Liver (tissue), 8 donors: ENCODE measurements at regions not wholly inside any gene's neighbourhood (a gene's known extent, or its start where the extent isn't known, plus 50 kb on each side); places are given as distances from the start of the nearest gene placed in this dataset.

Experiments
- DNase-seq: peaks from one replicate; pipeline ENCODE4 v3.0.0-alpha.2; 2017; ENCODE audit warnings: low spot score
- H3K27ac ChIP-seq, 2 donors: one replicate each; pipeline ENCODE4 v1.7.0; 2013; ENCODE audit warnings: inconsistent platforms in 2 of 2, low read length in 2 of 2, control low read depth in 1 of 2, low read depth in 1 of 2, mild to moderate bottlenecking in 1 of 2
- H3K27me3 ChIP-seq, 4 donors: one replicate each; pipeline versions ENCODE4 v1.6.1 to v1.7.0; 2013; ENCODE audit warnings: low read length in 3 of 4, inconsistent platforms in 1 of 4, mild to moderate bottlenecking in 1 of 4, moderate library complexity in 1 of 4; ENCODE audit not compliant: control insufficient read depth in 4 of 4, insufficient read depth in 4 of 4
- H3K36me3 ChIP-seq, 4 donors: one replicate each; pipeline versions ENCODE4 v1.6.1 to v1.7.0; 2013; ENCODE audit warnings: low read length in 3 of 4, mild to moderate bottlenecking in 3 of 4, low read depth in 1 of 4, moderate library complexity in 1 of 4; ENCODE audit not compliant: control insufficient read depth in 4 of 4, insufficient read depth in 3 of 4
- H3K4me1 ChIP-seq, 4 donors: one replicate each; pipeline versions ENCODE4 v1.6.1 to v1.7.0; 2013; ENCODE audit warnings: low read length in 3 of 4, mild to moderate bottlenecking in 3 of 4, moderate library complexity in 1 of 4; ENCODE audit not compliant: control insufficient read depth in 4 of 4, insufficient read depth in 4 of 4
- H3K4me3 ChIP-seq, 3 donors: one replicate each; pipeline versions ENCODE4 v1.6.1 to v1.7.0; 2013; ENCODE audit warnings: low read length in 3 of 3, control low read depth in 1 of 3, low read depth in 1 of 3, mild to moderate bottlenecking in 1 of 3
- H3K9ac ChIP-seq, 2 donors: one replicate each; pipeline ENCODE4 v1.7.0; 2013; ENCODE audit warnings: low read length in 2 of 2, mild to moderate bottlenecking in 2 of 2, moderate library complexity in 2 of 2, control low read depth in 1 of 2, low read depth in 1 of 2
- H3K9me3 ChIP-seq, 4 donors: one replicate each; pipeline versions ENCODE4 v1.6.1 to v1.7.0; 2013; ENCODE audit warnings: low read length in 3 of 4; ENCODE audit not compliant: control insufficient read depth in 4 of 4
- ATF3 ChIP-seq: IDR thresholded peaks from 2 replicates; pipeline ENCODE4 v1.6.1; 2016; ENCODE audit warnings: antibody characterized with exemption
- CTCF ChIP-seq: fragments of 150-350 bp; IDR thresholded peaks from 2 replicates; pipeline ENCODE4 v1.5.1; 2017; ENCODE audit warnings: improper control_type of control experiment, low read depth, low read length; ENCODE audit not compliant: missing input control
- FOXA1 ChIP-seq: IDR thresholded peaks from 2 replicates; pipeline ENCODE4 v1.6.1; 2016; ENCODE audit warnings: antibody characterized with exemption
- FOXA2 ChIP-seq: IDR thresholded peaks from 2 replicates; pipeline ENCODE4 v1.6.1; 2016; ENCODE audit warnings: antibody characterized with exemption
- GABPA ChIP-seq, 2 donors: IDR thresholded peaks in 1 of 2; conservative IDR thresholded peaks in 1 of 2; 2 replicates each; pipeline ENCODE4 v1.6.1; 2016; ENCODE audit warnings: antibody characterized with exemption in 2 of 2, mild to moderate bottlenecking in 1 of 2, moderate library complexity in 1 of 2
- HNF4A ChIP-seq, 2 donors: conservative IDR thresholded peaks; 2 replicates each; pipeline ENCODE4 v1.6.1; 2016; ENCODE audit warnings: antibody characterized with exemption in 2 of 2, mild to moderate bottlenecking in 2 of 2
- HNF4G ChIP-seq: IDR thresholded peaks from 2 replicates; pipeline ENCODE4 v1.6.1; 2016; ENCODE audit warnings: antibody characterized with exemption
- NR2F2 ChIP-seq: IDR thresholded peaks from 2 replicates; pipeline ENCODE4 v1.6.1; 2016; ENCODE audit warnings: antibody characterized with exemption
- RAD21 ChIP-seq, 2 donors: IDR thresholded peaks; 2 replicates each; pipeline ENCODE4 v1.6.1; 2016; ENCODE audit warnings: antibody characterized with exemption in 2 of 2, mild to moderate bottlenecking in 2 of 2
- RXRA ChIP-seq, 2 donors: IDR thresholded peaks; 2 replicates each; pipeline ENCODE4 v1.6.1; 2017 to 2018; ENCODE audit warnings: antibody characterized with exemption in 2 of 2, mild to moderate bottlenecking in 1 of 2
- SP1 ChIP-seq: IDR thresholded peaks from 2 replicates; pipeline ENCODE4 v1.6.1; 2018; ENCODE audit warnings: antibody characterized with exemption, mild to moderate bottlenecking
- TAF1 ChIP-seq: conservative IDR thresholded peaks from 2 replicates; pipeline ENCODE4 v1.6.1; 2016; ENCODE audit warnings: antibody characterized with exemption, mild to moderate bottlenecking
- WGBS: extraction: QIAGEN DNeasy Blood & Tissue Kit; methylation state at CpG from one replicate; pipeline ENCODE4 v1.1.7; 2013; 5-methylcytosine and 5-hydroxymethylcytosine counted together
- TF ChIP-seq, protein P1 (sequence below): IDR thresholded peaks from 2 replicates; pipeline ENCODE4 v1.6.1; 2016; ENCODE audit warnings: antibody characterized with exemption
- TF ChIP-seq, protein P2 (sequence below): IDR thresholded peaks from 2 replicates; pipeline ENCODE4 v1.6.1; 2016; ENCODE audit warnings: antibody characterized with exemption, mild to moderate bottlenecking
- donor health status: healthy.
- donor health status: healthy.
- donor health status: healthy.
- donor health status: healthy.
- donor health status: healthy.

- Histone ChIP-seq H3K4me1 (no peaks in the 10 kb centered on the region), H3K9ac (no peak overlapping the region), H3K9me3 (no peaks in the 10 kb centered on the region), H3K27ac (no peak overlapping the region), H3K36me3 (no peaks in the 10 kb centered on the region), H3K4me3 (no peak overlapping the region), H3K27me3 (no peaks in the 10 kb centered on the region)
- WGBS, result 89% methylated on average over 3 of the region's 3 CpGs
- TF ChIP-seq, protein P1, sequence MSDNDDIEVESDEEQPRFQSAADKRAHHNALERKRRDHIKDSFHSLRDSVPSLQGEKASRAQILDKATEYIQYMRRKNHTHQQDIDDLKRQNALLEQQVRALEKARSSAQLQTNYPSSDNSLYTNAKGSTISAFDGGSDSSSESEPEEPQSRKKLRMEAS, result no peak
- no peak for TF ChIP-seq ATF3
- TF ChIP-seq RXRA (IDR thresholded peaks at IDR 0.05), result no peak
- TF ChIP-seq TAF1, result no peak
- TF ChIP-seq RAD21 (IDR thresholded peaks at IDR 0.05), result no peak
- TF ChIP-seq FOXA1, result no peak
- no peak for TF ChIP-seq FOXA2
- no peak for DNase-seq
Observed at GRCh38 chr5:35383041-35383440, 152.8 kb upstream of the PRLR start.

GRCh38 chr5:35377653-35378052 is 147.4 kb upstream of the PRLR start:
- Histone ChIP-seq H3K27ac (no peak overlapping the region), H3K27me3 (no peaks in the 10 kb centered on the region), H3K9me3 (no peaks in the 10 kb centered on the region), H3K9ac (no peak overlapping the region), H3K4me3 (no peak overlapping the region), H3K36me3 (no peaks in the 10 kb centered on the region), H3K4me1 (no peaks in the 10 kb centered on the region)
- TF ChIP-seq GABPA (IDR thresholded peaks at IDR 0.05 in 1 of 2, conservative IDR thresholded peaks at IDR 0.05 in 1 of 2) (no peak), RAD21 (IDR thresholded peaks at IDR 0.05) (no peak), FOXA2 (no peak), FOXA1 (no peak), CTCF (no peak), HNF4A (conservative IDR thresholded peaks at IDR 0.05) (no peak), NR2F2 (no peak), SP1 (no peak), ATF3 (no peak), HNF4G (no peak), TAF1 (no peak)
- TF ChIP-seq, protein P1, result no peak
- TF ChIP-seq, protein P2, sequence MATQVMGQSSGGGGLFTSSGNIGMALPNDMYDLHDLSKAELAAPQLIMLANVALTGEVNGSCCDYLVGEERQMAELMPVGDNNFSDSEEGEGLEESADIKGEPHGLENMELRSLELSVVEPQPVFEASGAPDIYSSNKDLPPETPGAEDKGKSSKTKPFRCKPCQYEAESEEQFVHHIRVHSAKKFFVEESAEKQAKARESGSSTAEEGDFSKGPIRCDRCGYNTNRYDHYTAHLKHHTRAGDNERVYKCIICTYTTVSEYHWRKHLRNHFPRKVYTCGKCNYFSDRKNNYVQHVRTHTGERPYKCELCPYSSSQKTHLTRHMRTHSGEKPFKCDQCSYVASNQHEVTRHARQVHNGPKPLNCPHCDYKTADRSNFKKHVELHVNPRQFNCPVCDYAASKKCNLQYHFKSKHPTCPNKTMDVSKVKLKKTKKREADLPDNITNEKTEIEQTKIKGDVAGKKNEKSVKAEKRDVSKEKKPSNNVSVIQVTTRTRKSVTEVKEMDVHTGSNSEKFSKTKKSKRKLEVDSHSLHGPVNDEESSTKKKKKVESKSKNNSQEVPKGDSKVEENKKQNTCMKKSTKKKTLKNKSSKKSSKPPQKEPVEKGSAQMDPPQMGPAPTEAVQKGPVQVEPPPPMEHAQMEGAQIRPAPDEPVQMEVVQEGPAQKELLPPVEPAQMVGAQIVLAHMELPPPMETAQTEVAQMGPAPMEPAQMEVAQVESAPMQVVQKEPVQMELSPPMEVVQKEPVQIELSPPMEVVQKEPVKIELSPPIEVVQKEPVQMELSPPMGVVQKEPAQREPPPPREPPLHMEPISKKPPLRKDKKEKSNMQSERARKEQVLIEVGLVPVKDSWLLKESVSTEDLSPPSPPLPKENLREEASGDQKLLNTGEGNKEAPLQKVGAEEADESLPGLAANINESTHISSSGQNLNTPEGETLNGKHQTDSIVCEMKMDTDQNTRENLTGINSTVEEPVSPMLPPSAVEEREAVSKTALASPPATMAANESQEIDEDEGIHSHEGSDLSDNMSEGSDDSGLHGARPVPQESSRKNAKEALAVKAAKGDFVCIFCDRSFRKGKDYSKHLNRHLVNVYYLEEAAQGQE, result no peak
- DNase-seq, result no peak
- WGBS, result 78% methylated on average over 4 of the region's 4 CpGs
